Thyroid gland (tissue), 4 donors: ENCODE measurements at regions not wholly inside any gene's neighbourhood (a gene's known extent, or its start where the extent isn't known, plus 50 kb on each side); places are given as distances from the start of the nearest gene placed in this dataset.

Source experiments
- POLR2A ChIP-seq, 2 donors: fragments of 450-650 bp; IDR thresholded peaks; one replicate each; pipeline ENCODE4 v1.6.1; 2017; ENCODE audit warnings: antibody characterized with exemption in 2 of 2, mild to moderate bottlenecking in 2 of 2, moderate library complexity in 1 of 2
- TF ChIP-seq, protein P1 (sequence below), 6 experiments: fragments of 200-600 bp in 3 of 6; fragments of 450-650 bp in 3 of 6; sonication (generic) in 3 of 6; IDR thresholded peaks; one replicate each; pipeline ENCODE4 v1.5.1; 2016 to 2019; ENCODE audit warnings: antibody characterized with exemption in 6 of 6, mild to moderate bottlenecking in 2 of 6, inconsistent platforms in 1 of 6, moderate library complexity in 1 of 6

DNA sequence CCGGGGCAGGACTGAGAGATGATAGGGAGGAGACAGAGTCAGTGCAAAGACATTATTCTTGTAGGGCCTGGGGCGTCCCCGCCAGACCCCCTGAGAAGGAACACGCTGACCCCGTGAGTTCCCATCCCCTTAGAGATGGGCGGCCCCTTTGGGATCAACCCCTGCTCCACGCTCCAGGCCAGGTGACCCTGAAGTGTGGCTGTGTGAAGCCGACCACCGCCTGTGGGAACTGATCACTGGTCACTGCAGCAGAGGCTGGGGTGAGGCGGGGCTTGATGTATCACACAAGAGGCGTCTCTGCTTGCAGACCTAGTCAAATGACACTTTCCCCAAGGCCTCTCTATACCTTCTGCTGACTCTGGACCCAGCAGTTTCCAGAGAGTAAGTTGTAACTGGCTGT lies 157.4 kb upstream of the TWIST2 start:
- TF ChIP-seq, protein P1, sequence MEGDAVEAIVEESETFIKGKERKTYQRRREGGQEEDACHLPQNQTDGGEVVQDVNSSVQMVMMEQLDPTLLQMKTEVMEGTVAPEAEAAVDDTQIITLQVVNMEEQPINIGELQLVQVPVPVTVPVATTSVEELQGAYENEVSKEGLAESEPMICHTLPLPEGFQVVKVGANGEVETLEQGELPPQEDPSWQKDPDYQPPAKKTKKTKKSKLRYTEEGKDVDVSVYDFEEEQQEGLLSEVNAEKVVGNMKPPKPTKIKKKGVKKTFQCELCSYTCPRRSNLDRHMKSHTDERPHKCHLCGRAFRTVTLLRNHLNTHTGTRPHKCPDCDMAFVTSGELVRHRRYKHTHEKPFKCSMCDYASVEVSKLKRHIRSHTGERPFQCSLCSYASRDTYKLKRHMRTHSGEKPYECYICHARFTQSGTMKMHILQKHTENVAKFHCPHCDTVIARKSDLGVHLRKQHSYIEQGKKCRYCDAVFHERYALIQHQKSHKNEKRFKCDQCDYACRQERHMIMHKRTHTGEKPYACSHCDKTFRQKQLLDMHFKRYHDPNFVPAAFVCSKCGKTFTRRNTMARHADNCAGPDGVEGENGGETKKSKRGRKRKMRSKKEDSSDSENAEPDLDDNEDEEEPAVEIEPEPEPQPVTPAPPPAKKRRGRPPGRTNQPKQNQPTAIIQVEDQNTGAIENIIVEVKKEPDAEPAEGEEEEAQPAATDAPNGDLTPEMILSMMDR (IDR thresholded peaks at IDR 0.05), result no peak
- TF ChIP-seq POLR2A (IDR thresholded peaks at IDR 0.05), result no peak
